LNCaP clone FGC (cell line): ENCODE measurements at regions not wholly inside any gene's neighbourhood (a gene's known extent, or its start where the extent isn't known, plus 50 kb on each side); places are given as distances from the start of the nearest gene placed in this dataset.
"Not testable (repeated sequence)": the region's sequence is repeated elsewhere in the genome, so short reads cannot be mapped to it uniquely, and the experiment has no call there.

Source experiments
- DNase-seq: peaks from one replicate; pipeline ENCODE4 v3.0.0-alpha.2; 2011; ENCODE audit warnings: low read depth
- H3K4me3 ChIP-seq: 2 replicates; pipeline ENCODE4 v1.5.1; 2011; ENCODE audit warnings: mild to moderate bottlenecking, low read depth, low read length, control low read depth
- TF ChIP-seq, protein P1 (sequence below): IDR thresholded peaks from 2 replicates; pipeline ENCODE4 v1.5.1; 2012; ENCODE audit warnings: mild to moderate bottlenecking; ENCODE audit not compliant: control insufficient read depth, insufficient read depth; ENCODE audit errors: extremely low read depth

DNA sequence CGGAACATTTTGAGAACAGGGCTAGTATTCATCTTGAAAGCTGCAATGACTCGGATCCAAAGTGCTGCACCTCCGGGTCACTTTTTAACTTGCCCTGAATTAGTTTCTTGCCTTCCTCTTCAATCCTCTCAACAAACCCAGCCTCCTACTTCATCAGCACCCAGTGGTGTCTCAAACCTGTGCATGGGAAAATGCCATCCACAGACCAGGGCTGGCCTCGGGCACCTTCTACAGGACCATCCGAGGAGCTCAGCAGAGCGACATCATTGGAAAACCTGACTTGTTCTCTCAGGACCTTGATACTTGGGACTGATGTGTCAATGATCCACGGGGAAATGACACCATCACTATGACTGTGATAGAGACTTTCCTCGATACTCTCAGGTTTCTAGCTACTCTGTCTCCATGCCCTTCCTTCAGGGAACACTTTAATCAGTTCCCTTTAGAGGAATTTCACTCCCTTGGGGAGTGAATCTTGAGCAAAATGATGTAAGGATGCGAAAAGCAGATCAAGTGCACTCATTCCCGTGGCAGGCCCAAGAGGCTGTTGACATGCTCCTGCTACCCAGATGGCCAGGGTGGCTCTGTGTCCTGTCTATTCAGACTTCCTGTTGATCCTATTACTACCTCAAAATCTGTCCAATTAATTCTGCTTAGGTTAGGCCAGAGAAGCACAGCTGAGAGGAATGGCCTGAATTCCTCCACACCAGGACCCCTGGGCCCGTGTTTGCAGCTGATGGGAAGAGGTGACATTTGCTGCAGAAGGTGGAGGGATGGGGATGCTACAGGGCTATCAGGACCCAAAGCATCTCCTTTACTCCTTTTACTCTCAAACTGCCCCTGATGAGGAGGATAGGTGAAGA, 96.5 kb upstream of the SLC25A48 start:
- TF ChIP-seq, protein P1, sequence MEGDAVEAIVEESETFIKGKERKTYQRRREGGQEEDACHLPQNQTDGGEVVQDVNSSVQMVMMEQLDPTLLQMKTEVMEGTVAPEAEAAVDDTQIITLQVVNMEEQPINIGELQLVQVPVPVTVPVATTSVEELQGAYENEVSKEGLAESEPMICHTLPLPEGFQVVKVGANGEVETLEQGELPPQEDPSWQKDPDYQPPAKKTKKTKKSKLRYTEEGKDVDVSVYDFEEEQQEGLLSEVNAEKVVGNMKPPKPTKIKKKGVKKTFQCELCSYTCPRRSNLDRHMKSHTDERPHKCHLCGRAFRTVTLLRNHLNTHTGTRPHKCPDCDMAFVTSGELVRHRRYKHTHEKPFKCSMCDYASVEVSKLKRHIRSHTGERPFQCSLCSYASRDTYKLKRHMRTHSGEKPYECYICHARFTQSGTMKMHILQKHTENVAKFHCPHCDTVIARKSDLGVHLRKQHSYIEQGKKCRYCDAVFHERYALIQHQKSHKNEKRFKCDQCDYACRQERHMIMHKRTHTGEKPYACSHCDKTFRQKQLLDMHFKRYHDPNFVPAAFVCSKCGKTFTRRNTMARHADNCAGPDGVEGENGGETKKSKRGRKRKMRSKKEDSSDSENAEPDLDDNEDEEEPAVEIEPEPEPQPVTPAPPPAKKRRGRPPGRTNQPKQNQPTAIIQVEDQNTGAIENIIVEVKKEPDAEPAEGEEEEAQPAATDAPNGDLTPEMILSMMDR: no peak
- H3K4me3 ChIP-seq: no peak overlapping the region
- DNase-seq: no peak

DNA sequence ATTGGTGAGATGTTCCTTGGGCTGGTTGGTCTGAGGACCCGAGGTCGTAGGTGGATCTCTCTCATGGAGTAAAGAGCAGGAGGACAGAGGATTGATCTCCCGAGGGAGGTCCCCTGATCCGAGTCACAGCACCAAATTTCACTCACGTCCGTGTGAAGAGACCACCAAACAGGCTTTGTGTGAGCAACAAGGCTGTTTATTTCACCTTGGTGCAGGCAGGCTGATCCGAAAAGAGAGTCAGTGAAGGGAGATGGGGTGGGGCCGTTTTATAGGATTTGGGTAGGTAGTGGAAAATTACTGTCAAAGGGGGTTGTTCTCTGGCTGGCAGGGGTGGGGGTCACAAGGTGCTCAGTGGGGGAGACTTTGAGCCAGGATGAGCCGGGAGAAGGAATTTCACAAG, 97.5 kb upstream of the SLC25A48 start:
- H3K4me3 ChIP-seq, DNase-seq: not testable (repeated sequence)

DNA sequence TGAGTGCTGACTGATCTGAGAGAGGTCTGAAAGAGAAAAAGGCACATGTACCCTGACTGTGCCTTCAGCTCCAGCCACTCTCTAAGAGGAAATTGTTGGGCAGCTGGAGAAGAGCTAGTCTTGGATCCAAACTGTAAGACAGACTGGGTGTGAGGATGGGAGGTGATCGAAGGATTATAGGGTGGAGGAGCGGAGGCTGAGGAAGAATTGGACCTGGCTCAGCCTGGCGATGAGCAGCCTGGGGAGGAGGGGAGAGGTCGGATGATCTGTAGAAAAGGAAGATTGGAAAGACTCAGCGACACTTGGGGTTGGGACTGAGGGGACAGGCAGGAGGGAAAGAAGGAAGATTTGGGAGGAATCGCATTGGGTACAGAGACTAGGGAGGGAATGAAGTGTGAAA, 98.6 kb upstream of the SLC25A48 start:
- no peak overlapping the region for H3K4me3 ChIP-seq
- TF ChIP-seq, protein P1: no peak
- DNase-seq: no peak

DNA sequence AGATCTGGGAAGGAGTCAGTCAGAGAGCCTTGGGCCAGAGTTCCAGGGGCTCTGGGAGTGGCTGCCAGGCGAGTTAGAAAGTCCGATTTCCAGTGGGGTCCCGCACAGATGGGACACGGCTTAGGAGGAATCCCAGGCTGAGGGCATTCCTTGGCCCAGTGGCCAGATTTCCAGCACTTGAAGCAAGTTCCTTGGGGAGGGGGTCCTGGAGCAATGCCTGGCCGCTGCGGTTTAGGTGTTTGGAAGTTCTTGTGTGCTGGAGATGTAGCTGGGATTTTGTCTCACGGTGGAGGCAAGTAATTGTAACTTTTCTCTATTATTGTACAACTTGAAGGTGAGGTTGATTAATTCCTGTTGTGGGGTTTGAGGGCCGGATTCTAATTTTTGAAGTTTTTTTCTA, 99.5 kb upstream of the SLC25A48 start:
- DNase-seq: not testable (repeated sequence)

DNA sequence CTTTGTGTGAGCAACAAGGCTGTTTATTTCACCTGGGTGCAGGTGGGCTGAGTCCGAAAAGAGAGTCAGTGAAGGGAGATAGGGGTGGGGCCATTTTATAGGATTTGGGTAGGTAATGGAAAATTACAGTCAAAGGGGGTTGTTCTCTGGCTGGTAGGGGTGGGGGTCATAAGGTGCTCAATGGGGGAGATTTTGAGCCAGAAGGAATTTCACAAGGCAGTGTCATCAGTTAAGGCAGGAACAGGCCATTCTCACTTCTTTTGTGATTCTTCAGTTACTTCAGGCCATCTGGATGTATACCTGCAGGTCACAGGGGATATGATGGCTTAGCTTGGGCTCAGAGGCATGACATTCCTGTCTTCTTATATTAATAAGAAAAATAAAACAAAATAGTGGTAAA, 103.4 kb upstream of the SLC25A48 start:
- DNase-seq, H3K4me3 ChIP-seq: not testable (repeated sequence)

More for the DNA sequence above, 99.5 kb upstream of the SLC25A48 start:
- H3K4me3 ChIP-seq: not testable (repeated sequence)

DNA sequence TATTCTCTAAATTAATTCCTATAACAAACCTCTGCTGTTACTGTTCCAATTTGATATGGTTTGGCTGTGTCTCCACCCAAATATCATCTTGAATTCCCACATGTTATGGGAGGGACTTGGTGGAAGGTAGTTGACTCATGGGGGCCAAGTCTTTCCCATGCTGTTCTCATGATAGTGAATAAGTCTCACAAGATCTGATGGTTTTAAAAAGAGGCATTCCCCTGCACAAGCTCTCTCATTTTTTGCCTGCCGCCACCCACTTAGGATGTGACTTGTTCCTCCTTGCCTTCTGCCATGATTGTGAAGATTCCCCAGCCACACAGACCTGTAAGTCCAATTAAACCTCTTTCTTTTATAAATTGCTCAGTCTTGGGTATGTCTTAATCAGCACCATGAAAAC, 104.3 kb upstream of the SLC25A48 start:
- H3K4me3 ChIP-seq, DNase-seq: not testable (repeated sequence)

DNA sequence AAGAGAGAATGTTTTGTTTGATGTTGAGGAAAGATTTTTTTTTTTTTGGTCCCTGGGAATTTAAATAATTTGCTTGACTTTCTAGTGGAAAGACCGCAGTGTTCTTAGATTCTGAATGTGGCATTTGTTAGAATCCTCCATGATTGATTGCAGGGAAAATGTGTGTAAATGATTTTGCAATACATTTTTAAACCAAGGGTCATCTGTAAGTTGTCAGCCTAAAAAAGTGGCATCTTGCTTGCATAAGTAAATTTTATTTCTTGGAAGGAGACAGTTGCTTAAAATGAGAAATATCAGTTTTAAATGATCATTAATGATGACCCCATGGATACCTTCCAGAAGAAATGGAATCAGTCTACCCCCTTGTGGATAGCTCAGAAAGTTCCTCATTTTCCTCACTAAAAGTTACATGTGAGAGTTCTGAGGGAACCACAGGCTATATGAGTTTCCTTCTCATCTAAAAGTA, 105.1 kb upstream of the SLC25A48 start:
- DNase-seq: no peak
- no peak overlapping the region for H3K4me3 ChIP-seq
- TF ChIP-seq, protein P1: peak; percentile 40

DNA sequence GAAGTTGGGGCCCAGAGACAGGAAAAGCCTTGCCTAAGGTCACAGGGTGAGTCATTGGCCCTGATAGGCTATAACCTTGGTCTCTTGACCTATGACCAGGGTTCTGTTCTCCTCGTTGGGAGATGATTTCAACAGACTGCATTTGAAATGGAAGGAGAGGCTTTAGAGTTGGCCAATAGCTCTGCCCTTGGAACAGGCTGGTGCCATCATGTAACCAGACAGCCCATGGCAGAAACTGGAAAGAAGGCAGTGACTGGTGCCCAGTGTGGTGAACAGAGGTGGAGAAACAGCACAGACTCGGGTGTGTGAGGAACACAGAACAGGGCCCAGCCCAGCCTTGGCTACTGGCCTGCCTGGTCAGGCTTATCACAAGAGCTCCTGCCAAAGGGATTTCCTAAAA, 109.8 kb upstream of the SLC25A48 start:
- TF ChIP-seq, protein P1: no peak
- DNase-seq: no peak
- no peak overlapping the region for H3K4me3 ChIP-seq

DNA sequence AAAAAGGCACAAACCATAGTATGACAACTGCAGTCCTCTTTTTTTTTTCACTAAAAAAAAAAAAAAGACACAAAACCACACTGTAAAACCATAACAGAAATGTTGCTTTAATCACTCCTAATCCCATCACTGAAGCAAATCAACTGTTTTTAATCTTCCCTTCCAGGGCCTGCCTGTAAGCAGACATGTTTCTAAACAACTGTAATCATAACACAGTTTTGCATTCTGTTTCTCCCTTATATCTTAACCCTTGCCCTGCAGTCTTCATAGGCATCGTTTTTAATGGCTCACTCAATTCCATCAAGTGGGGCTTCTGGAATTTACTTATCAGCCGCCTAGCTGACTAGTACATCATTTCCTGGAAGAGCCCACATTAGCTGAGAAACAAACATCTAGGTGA, 111.0 kb upstream of the SLC25A48 start:
- TF ChIP-seq, protein P1: no peak
- DNase-seq: no peak
- no peak overlapping the region for H3K4me3 ChIP-seq
